Keratinocyte (primary cell): ENCODE measurements at regions not wholly inside any gene's neighbourhood (a gene's known extent, or its start where the extent isn't known, plus 50 kb on each side); places are given as distances from the start of the nearest gene placed in this dataset.

ENCODE experiments used
- EZH2 ChIP-seq: IDR thresholded peaks from one replicate; pipeline ENCODE4 v1.6.1; 2012; ENCODE audit warnings: inconsistent platforms, mild to moderate bottlenecking, low read length, moderate library complexity
- TF ChIP-seq, protein P1 (sequence below), 3 experiments: IDR thresholded peaks in 1 of 3; conservative IDR thresholded peaks in 1 of 3; optimal IDR thresholded peaks in 1 of 3; 2 replicates in 2 of 3; 3 replicates in 1 of 3; pipeline versions ENCODE3 to v1.5.1; 2011; ENCODE audit warnings: low read length in 3 of 3, mild to moderate bottlenecking in 3 of 3, moderate library complexity in 2 of 3, control low read depth in 1 of 3, inconsistent platforms in 1 of 3; ENCODE audit not compliant: insufficient read depth in 2 of 3; ENCODE audit errors: extremely low read depth in 1 of 3

DNA sequence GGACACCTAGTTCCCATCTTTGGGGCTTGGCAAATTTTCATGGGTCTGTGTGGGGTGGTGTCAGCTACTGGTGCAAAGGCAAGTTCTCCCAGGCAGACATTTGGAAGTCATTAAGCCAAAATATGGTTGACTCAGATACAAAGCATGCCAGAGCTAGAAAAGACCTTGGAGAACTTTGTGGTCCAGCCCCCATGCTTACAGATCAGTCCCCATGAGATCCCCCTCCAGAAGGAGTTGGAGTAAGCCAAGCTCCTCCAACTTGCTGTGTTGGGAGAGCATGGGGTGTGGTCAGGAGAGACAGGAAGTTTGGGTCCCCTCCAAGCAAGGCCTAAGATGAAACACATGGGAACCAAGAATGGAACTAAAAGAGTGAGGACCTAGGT, 224.5 kb downstream of the CYP26B1 start:
- TF ChIP-seq, protein P1, sequence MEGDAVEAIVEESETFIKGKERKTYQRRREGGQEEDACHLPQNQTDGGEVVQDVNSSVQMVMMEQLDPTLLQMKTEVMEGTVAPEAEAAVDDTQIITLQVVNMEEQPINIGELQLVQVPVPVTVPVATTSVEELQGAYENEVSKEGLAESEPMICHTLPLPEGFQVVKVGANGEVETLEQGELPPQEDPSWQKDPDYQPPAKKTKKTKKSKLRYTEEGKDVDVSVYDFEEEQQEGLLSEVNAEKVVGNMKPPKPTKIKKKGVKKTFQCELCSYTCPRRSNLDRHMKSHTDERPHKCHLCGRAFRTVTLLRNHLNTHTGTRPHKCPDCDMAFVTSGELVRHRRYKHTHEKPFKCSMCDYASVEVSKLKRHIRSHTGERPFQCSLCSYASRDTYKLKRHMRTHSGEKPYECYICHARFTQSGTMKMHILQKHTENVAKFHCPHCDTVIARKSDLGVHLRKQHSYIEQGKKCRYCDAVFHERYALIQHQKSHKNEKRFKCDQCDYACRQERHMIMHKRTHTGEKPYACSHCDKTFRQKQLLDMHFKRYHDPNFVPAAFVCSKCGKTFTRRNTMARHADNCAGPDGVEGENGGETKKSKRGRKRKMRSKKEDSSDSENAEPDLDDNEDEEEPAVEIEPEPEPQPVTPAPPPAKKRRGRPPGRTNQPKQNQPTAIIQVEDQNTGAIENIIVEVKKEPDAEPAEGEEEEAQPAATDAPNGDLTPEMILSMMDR (optimal IDR thresholded peaks at IDR 0.05 in 1 of 3, IDR thresholded peaks at IDR 0.05 in 1 of 3, conservative IDR thresholded peaks at IDR 0.05 in 1 of 3; ENCODE audit: extremely low read depth in 1 of 3, insufficient read depth in 2 of 3, low read length in 3 of 3), result no peak
- TF ChIP-seq EZH2, result no peak
